ENCODE measurements at regions not wholly inside any gene's neighbourhood (a gene's known extent, or its start where the extent isn't known, plus 50 kb on each side); places are given as distances from the start of the nearest gene placed in this dataset.
A peak's percentile ranks its signal among the peaks of the same experiment; 100 is the strongest.
"Not testable (repeated sequence)": the region's sequence is repeated elsewhere in the genome, so short reads cannot be mapped to it uniquely, and the experiment has no call there.

DNA sequence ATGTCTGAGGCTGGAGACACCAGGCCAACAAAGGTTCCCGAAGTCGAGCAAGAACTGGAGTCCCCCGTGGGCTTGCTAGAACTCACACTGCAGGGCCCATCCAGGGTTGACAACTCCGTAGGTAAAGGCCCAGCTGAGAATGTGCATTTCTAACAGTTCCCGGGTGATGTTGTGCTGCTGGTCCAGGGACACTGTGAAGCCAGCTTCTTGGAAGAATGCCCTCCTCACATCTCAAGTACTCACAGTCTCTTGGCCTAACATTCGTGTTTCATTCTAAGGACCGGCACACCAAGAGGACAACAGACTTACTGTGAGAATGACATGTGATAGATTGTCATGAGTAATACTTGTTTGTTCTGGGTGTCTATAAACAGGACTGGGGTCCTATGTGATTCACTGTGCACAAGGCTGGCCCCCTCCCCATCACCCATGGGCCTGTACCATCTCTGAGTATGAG, 682.3 kb upstream of the IGFBP3 start:
- Histone ChIP-seq H3K9me3 (no peaks in the 10 kb centered on the region), H3K27ac (peak overlapping the region; percentile 1 to 2), H3K4me3 (no peak overlapping the region), H3K27me3 (no peaks in the 10 kb centered on the region), H3K36me3 (no peaks in the 10 kb centered on the region), H3K4me1 (peaks cover 4 to 7% of the 10 kb centered on the region in 2 donors)
- ATAC-seq: peak; percentile 7
- intact Hi-C loops (cut with DNase I): no loop called here
- DNase-seq: no peak
- TF ChIP-seq, protein P1, sequence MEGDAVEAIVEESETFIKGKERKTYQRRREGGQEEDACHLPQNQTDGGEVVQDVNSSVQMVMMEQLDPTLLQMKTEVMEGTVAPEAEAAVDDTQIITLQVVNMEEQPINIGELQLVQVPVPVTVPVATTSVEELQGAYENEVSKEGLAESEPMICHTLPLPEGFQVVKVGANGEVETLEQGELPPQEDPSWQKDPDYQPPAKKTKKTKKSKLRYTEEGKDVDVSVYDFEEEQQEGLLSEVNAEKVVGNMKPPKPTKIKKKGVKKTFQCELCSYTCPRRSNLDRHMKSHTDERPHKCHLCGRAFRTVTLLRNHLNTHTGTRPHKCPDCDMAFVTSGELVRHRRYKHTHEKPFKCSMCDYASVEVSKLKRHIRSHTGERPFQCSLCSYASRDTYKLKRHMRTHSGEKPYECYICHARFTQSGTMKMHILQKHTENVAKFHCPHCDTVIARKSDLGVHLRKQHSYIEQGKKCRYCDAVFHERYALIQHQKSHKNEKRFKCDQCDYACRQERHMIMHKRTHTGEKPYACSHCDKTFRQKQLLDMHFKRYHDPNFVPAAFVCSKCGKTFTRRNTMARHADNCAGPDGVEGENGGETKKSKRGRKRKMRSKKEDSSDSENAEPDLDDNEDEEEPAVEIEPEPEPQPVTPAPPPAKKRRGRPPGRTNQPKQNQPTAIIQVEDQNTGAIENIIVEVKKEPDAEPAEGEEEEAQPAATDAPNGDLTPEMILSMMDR (IDR thresholded peaks at IDR 0.05): no peak

DNA sequence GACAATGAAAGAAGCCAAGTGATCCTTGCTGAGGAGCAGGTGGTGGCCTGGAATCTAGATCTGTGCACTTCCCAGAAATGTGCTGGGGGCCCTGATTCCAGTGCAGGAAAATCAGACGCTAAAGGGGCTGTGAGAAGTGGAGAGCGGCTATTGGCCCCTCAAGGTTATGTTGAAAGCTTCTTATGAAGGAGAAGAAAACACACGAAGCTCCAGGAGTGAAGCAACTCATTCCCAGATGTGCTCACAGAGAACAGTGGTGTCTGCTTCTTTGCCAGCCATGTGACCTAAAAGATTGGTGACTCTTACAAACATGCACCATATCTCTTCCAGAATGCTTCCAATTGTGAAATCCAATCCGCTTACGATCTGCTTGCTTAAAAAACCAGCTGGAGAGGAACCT, 679.3 kb upstream of the IGFBP3 start:
- Histone ChIP-seq H3K4me3 (no peak overlapping the region), H3K36me3 (no peaks in the 10 kb centered on the region), H3K27me3 (no peaks in the 10 kb centered on the region), H3K4me1 (peaks cover 4 to 7% of the 10 kb centered on the region in 2 donors), H3K9me3 (no peaks in the 10 kb centered on the region), H3K27ac (no peak overlapping the region)
- intact Hi-C loops (cut with DNase I): no loop called here
- peak in 1 of 4 donors; percentile 53 for DNase-seq
- ATAC-seq: no peak
- TF ChIP-seq, protein P1 (IDR thresholded peaks at IDR 0.05): no peak

DNA sequence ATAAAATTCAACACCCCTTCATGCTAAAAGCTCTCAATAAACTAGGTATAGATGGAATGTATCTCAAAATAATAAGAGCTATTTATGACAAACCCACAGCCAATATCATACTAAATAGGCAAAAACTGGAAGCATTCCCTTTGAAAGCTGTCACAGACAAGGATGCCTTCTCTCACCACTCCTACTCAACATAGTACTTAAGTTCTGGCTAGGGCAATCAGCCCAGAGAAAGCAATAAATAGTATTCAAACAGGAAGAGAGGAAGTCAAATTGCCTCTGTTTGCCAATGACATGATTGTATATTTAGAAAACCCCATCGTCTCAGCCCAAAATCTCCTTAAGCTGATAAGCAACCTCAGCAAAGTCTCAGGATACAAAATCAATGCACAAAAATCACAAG, 673.8 kb upstream of the IGFBP3 start:
- H3K27me3 ChIP-seq; H3K27ac ChIP-seq; intact Hi-C loops (cut with DNase I); H3K4me3 ChIP-seq; H3K4me1 ChIP-seq; ATAC-seq; H3K36me3 ChIP-seq: not testable (repeated sequence)
- H3K9me3 ChIP-seq: peaks cover 0 to 28% of the 10 kb centered on the region in 2 donors
- peak in 2 of 4 donors; percentile 39 to 55 for DNase-seq

DNA sequence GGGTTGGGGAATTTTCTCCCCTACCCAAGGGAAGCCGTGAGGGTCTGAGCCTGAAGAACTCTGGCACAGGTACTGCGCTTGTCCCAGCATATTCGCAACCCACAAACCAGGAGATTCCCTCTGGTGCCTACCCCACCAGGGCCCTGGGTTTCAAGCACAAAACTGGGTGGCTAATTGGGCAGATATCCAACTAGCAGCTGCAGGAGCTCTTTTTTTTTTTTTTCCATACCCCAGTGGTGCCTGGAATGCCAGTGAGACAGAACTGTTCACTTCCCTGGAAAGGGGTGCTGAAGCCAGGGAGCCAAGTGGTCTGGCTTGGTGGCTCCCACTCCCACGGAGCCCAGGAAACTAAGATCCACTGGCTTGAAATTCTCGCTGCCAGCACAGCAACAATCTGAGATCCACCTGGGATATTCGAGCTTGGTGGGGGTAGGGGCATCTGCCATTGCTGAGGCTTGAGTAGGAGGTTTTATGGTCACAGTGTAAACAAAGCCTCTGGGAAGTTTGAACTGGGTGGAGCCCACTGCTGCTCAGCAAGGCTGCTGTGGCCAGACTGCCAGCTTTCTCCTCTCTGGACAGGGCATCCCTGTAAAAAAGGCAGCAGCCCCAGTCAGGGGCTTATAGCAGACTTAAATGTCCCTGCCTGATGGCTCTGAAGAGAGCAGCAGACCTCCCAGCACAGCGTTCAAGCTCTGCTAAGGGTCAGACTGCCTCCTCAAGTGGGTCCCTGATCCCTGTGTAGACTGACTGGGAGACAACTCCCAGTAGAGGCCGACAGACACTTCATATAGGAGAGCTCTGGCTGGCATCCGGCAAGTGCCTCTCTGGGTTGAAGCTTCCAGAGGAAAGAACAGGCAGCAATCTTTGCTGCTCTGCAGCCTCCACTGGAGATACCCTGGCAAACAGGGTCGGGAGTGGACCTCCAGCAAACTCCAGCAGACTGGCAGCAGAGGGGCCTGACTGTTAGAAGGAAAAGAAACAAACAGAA, 670.1 kb upstream of the IGFBP3 start:
- ATAC-seq; H3K27ac ChIP-seq; DNase-seq; H3K27me3 ChIP-seq; H3K36me3 ChIP-seq; H3K4me3 ChIP-seq; intact Hi-C loops (cut with DNase I); H3K4me1 ChIP-seq: not testable (repeated sequence)
- H3K9me3 ChIP-seq: peaks cover 0 to 32% of the 10 kb centered on the region in 2 donors

DNA sequence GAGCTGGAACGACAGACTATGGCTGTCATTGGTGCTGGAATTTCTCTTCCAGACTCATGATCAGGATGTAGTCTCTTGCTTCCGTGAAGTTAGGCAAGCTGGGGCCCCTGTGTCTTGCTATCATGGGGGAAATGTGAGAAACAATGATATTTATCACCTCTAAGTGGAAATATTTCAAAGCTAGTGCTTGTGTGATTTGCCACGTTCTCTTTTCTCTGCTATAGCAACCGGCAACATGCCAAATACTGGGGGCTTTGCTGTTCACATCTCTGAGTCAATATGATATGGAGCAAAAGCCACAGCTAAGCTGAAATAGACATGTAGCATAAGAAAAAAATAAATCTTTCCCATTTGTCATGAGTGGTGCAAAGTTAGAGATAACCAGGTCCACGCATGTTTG, 668.2 kb upstream of the IGFBP3 start:
- Histone ChIP-seq H3K36me3 (no peaks in the 10 kb centered on the region), H3K27me3 (no peaks in the 10 kb centered on the region), H3K27ac (no peak overlapping the region), H3K4me3 (no peak overlapping the region), H3K9me3 (peaks cover 0 to 27% of the 10 kb centered on the region in 2 donors), H3K4me1 (no peaks in the 10 kb centered on the region)
- TF ChIP-seq, protein P1 (IDR thresholded peaks at IDR 0.05): no peak
- DNase-seq: peak in 1 of 4 donors; percentile 50
- intact Hi-C loops (cut with DNase I): no loop called here
- no peak for ATAC-seq

DNA sequence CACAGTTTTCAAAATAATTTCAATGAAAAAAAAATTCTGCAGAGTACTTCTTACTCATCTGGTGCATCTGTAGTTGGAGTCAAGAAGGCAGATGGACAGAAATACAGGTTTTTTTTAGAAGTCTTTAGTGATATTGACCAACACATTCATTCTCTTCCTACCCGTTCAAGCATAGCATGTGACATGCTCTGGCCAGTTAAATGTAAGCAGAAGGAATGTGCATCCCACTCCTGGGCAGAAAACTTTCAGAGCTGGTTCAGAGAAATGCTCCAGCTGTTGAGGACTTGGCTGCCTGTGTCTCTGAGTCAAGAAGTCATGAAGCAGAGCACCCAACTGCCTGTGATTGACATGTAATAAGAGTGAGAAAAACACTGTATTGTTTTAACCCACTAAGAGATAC, 665.3 kb upstream of the IGFBP3 start:
- intact Hi-C loops (cut with DNase I): no loop called here
- TF ChIP-seq, protein P1 (IDR thresholded peaks at IDR 0.05): no peak
- no peaks in the 10 kb centered on the region for H3K4me1 ChIP-seq
- no peaks in the 10 kb centered on the region for H3K36me3 ChIP-seq
- ATAC-seq: no peak
- H3K27me3 ChIP-seq: no peaks in the 10 kb centered on the region
- no peak for DNase-seq
- peaks cover 0 to 9% of the 10 kb centered on the region in 2 donors for H3K9me3 ChIP-seq
- H3K27ac ChIP-seq: no peak overlapping the region
- no peak overlapping the region for H3K4me3 ChIP-seq

Data from left lung (tissue), 4 donors.